ENCODE measurements at regions not wholly inside any gene's neighbourhood (a gene's known extent, or its start where the extent isn't known, plus 50 kb on each side); places are given as distances from the start of the nearest gene placed in this dataset.

- no peaks in the 10 kb centered on the region for H3K4me1 Mint-ChIP-seq
- H3K27me3 Mint-ChIP-seq (ENCODE audit: low read depth) = no peaks in the 10 kb centered on the region; the same call in 1 of the 2 replicates
- no peaks in the 10 kb centered on the region for H3K36me3 Mint-ChIP-seq
- ChIA-PET POLR2A (no interaction called here), CTCF (no interaction called here)
- ATAC-seq = no peak
- H3K4me3 Mint-ChIP-seq = no peak overlapping the region
- no peak overlapping the region for H3K27ac Mint-ChIP-seq
- TF ChIP-seq ATF1 (CRISPR knock-in tag; IDR thresholded peaks at IDR 0.05) (no peak), ZNF671 (CRISPR knock-in tag; IDR thresholded peaks at IDR 0.05) (no peak), AR (CRISPR knock-in tag; IDR thresholded peaks at IDR 0.05) (no peak), MLX (CRISPR knock-in tag; IDR thresholded peaks at IDR 0.05) (no peak), ZNF121 (CRISPR knock-in tag; IDR thresholded peaks at IDR 0.05) (no peak), E2F4 (CRISPR knock-in tag; IDR thresholded peaks at IDR 0.05; ENCODE audit: borderline replicate concordance, low read depth) (no peak), EMX1 (CRISPR knock-in tag; IDR thresholded peaks at IDR 0.05) (no peak), ERG (CRISPR knock-in tag; IDR thresholded peaks at IDR 0.05) (no peak), SP1 (CRISPR knock-in tag; conservative IDR thresholded peaks at IDR 0.05) (no peak), GTF2I (CRISPR knock-in tag; conservative IDR thresholded peaks at IDR 0.05) (no peak), ATF6 (CRISPR knock-in tag; IDR thresholded peaks at IDR 0.05) (no peak), ZNF281 (CRISPR knock-in tag; IDR thresholded peaks at IDR 0.05) (no peak), PRDM15 (CRISPR knock-in tag; IDR thresholded peaks at IDR 0.05) (no peak), ZNF138 (CRISPR knock-in tag; conservative IDR thresholded peaks at IDR 0.05) (no peak), ATF3 (CRISPR knock-in tag; conservative IDR thresholded peaks at IDR 0.05) (no peak)
- no peak for DNase-seq (ENCODE audit: low spot score)
- H3K9me3 Mint-ChIP-seq = peaks cover 2% of the 10 kb centered on the region; the same call in 1 of the 2 replicates
Observed at GRCh38 chr22:44575381-44576268, 77.6 kb upstream of the RTL6 start.

Measured in WTC11 (cell line).